Stimulated activated CD8-positive, alpha-beta memory T cell treated with anti-CD3 and anti-CD28 coated beads, Interleukin-2, amount 100 ng/mL, for 48 hours (primary cell): ENCODE measurements at regions not wholly inside any gene's neighbourhood (a gene's known extent, or its start where the extent isn't known, plus 50 kb on each side); places are given as distances from the start of the nearest gene placed in this dataset.

Source experiments
- DNase-seq, 2 donors: peaks; one replicate each; pipeline ENCODE4 v3.0.0-alpha.2; 2020; ENCODE audit warnings: low read depth in 2 of 2

DNA sequence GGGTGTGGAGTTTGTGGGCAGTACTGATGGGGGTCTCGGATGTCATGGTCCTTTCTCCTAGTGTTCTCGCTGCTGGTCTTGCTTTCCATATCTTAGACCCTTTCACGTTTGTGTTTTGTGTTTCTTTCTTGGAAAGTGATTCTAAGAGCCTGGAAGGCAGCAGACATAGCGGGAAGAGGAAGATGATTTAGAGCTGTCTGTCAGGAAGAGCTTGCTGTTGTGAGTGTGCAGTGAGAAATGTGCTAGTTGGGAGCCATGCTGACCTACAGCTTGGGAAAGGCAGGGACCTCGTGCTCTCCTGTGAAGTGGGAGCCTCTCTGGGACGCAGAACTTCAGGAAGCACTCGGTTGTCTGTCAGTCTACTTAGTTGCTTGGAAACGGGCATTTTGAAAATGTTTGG, 122.2 kb downstream of the ZNF518B start:
- DNase-seq, result no peak

DNA sequence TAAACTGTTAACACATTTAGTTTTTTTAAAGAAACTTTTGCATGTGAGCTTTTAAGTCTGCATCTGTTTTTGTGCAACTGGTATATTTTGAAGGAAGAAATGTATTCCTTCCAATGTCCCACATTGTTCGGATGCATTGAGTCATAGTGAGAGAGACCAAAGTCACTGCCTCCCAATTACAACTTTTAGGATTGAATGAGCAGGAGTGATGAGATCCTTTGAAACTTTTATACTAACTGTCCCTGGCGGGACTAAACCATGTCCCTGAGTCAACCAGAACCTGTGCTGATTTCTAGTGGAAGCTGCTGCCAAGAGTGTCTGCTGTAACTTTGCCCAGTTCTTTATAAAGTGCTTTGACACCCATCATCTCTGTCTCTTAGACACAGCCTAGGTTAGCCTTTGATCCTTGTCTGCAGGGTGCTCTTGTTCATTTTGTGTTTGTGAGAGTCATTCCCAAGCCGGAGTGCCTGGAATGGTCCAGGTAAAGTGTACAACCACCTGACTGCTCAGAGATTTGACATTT, 122.7 kb downstream of the ZNF518B start:
- DNase-seq, result no peak

DNA sequence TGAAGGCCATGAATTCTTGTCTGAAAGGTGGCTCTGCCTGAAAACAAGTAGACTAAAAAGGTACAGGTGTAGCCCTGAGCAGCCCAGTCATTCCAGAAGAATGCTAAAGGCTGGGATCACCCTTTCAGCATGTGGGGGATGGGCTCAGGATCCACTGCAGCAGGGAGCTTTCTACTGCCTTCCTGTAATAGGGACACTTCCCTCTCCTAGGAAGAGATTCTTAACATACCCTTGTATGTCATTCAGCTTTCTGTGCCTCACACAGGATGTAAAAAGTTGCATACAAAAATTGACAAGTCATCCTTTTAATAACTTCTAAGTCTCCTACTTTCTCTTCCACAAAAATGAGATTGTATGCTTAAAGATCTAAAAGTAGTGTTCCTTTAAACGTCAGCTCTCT, 123.3 kb downstream of the ZNF518B start:
- no peak for DNase-seq

DNA sequence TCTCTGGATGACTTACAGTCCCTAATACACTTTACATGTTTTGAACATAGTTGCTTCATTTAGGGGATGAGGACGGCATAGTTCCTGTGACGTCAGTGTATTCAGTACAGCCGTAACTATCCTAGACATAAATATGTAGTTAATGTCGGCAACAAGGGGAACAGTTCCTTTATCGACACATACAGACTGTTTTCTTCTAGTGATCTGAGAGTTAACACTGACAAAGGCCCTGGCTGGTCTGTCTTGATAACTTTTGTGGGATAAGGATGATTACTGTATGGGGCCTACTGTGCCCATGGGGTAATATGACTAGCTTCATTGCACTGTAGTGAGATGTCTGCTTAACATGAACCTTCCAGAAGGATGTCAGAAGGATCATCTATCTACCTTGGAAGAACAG, 131.2 kb downstream of the ZNF518B start:
- DNase-seq, result no peak

DNA sequence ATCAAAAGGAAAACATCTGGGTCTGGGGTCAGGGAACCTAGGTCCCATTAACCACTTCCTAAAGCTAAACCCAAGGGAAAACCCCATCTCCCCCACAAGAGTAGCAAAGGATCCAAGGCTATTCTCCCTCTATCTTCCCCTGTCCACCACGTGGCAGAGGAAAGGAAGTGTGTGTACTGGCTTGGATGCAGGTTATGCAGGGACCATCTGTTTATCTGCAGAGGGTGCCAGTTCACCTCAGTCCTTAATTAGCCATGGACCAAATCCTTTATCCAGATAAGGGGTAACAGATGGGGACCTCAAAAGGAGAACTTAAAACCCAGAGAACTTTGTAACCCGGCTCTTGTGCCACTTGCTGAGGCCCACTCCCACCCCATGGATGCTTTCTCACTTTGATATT, 135.3 kb downstream of the ZNF518B start:
- DNase-seq, result no peak

DNA sequence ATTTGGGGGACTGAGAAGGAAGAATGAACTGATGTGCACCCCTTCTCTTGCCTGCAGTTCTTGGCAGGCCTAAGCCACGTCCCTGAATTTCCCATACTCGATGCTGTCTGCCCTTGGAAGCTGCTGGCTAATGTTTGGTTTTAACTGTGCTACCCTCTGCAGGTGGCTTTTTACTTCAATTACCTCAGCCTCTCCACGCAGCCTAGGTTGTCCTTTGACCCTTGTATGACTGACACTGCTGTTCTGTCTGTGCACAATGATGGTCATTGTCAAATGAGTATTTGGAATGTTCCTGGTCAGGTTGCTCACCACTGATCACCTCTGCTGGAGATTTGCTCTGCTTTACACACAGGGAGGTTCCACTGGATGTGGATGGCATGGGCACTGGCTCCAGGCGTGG, 137.1 kb downstream of the ZNF518B start:
- DNase-seq, result no peak

DNA sequence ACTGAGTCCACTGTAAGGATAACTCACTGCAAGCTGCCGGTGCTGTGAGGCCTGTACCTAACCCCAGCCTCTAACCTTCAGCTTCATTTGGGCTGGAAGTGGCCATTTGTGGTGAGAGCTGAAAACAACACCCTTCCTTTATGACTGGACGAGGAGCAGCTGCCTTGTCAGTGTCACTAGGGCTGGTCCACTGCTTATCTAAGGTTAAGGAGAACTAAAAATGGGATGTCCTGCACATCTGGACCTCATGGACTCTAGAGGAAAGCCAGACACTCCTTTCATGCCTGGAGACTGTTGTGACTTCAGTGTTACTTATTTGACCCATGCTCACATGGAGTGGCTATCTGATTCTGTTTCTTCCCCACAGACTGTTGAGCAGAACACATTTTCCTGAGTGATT, 139.9 kb downstream of the ZNF518B start:
- DNase-seq, result no peak

DNA sequence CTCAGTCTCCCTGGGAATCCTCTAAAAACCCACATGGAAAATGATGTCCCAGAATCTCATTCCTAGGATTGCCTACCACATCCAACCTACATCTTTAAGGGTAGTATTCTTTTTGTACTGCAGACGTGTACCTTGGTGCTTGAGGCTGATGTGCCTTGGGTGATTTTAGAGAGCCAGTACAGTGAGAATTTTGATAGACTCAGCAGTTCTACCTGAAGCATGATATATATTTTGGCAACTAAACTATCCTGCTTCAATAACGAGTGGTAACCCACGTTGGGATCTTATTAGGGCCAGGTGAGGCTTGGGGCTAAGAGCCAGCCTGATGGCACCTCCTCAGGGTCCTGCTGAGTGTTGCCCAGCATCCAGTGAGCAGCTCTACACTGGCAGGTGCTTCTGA, 140.4 kb downstream of the ZNF518B start:
- no peak for DNase-seq

DNA sequence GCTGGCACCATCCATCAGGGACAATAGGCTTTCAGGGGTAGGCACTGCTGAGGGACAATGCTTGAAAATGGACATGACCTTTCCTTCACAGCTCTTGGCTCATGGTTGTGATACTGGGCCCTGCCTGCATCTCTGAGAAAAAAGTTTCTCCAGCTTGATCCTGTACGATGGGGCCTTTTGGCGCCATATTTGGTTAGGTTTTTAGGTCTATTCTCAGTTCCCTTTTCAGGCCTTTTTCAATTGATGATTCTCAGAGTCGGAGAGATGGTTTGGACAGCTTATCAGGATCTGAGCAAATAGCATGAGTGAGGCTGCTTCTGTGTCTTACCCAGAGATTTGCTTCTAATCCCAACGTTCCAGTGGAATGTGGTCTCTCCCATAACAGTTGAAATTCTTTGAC, 141.6 kb downstream of the ZNF518B start:
- no peak for DNase-seq

DNA sequence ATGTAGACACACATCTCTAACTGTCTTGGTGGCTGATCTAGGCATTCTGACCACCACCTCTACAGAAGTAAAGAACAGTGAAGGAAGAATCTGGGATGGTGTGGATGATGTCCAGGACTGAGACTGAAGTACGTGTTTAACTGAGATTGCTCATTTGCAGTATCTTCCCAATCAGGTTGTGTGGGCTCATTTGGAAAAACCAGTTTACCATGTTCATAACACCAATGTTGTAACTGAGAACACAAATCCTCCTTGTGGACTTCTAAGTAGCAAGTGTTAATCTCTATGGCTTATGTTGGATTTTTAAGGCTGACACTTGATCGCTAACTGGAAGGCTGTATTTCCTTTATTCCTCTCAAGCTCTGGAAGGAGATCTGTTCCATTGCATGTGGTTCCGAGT, 144.7 kb downstream of the ZNF518B start:
- no peak for DNase-seq

DNA sequence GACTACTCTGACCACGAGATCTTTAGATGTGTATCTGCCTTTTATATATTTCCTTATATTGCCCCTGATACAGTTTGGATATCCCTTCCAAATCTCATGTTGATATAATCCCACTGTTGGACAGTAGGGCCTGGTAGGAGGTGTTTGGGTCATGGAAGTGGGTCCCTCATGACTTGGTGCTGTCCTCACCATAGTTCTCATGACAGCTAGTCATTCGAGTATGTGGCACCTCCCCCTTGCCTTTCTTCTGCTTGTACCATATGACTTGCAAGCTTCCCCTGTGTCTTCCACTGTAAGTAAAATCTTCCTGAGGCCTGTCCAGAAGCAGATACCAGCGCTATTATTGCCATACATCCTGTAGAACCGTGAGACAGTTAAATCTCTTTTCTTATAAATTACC, 145.3 kb downstream of the ZNF518B start:
- DNase-seq, result no peak

DNA sequence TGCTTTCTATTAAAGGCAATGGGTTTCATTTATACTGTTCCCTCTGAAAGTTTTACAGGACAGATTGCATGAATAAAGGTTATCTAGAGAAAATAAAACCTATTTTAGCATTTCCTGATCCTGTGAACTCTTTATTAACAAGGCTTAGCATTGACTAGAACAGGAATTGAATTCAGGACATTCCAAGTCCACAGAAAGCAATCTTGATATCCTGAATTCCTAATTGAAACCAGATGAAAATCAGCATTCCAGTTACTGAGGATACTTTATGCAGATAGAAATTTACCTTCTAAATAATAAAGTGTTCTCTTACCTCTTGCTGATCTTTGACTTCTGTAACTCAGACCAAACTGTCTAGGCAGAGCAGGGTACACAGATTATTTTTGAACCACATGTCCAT, 151.4 kb downstream of the ZNF518B start:
- DNase-seq, result no peak

DNA sequence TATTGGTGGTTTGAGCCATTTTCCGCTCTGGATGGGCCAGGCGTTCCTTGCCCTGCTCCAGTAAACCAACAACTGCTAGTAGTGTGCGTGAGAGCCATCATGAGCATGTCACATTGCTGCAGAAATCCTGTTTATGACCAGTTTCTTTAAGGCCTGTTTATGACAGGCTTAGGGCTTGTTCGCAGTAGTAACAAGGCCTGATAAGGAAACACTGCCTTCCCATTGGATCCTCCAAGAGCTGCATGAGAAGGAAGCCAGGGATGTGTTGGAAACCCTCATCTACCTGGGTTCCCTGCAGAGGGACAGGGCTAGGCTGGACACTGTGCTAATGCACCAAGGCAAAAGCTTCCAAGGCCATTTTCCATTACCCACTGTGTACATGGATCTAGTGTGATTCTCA, 153.9 kb downstream of the ZNF518B start:
- DNase-seq, result no peak

DNA sequence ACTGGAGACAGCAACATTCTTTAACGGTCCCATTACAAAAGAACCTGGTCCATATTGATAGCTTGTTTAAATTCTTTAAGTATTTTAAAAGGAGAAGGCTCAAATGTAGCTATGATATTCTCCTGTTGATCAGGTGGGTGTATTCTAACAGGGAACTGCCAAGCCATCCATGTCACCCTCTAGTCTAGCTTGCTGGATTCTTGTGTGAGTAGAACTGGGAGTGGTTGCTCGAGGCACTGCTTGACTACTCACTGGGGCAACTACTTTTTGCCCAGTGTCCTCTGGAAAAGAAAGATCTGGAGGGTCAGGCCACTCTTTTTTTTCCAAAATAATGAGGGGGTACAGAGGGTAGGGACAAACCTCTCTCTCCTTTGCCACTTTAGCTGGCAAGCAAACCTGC, 155.1 kb downstream of the ZNF518B start:
- no peak for DNase-seq

DNA sequence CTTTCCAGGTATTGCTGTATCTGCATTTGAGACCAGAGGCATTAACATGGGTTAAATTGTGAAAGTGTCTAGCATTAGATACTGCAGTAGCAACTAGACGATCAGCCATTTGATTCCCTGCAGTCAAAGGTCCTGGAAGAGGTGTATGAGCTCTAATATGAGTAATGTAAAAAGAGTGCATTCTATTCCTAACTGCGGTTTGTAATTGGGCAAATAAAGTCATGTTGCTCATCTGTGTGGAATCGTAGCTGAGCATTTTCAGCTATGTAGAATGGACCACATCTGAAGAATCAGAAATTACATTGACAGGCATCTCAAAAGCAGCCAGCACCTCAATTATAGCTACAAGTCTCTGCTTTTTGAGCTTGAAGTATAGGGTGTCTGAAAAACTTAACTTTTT, 157.6 kb downstream of the ZNF518B start:
- DNase-seq, result no peak

DNA sequence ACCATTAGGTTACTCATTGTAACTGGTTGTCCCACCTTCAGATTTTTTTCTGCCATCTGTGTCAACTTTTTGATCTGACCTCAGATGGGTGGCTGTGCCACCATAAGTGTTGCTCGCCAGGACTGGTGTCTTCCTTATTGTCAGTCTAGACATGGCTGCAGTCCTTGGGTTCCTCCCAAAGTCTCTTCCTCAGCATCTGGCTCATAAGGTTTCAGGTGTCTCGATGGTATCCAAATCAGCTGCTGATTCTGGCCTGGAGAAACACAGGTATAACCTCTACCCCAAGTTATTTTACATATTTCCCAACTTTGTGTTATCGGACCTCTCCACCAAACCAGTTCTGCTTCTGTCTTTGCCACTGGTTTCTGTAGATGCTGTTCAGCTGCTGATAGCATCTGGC, 158.5 kb downstream of the ZNF518B start:
- DNase-seq, result no peak

DNA sequence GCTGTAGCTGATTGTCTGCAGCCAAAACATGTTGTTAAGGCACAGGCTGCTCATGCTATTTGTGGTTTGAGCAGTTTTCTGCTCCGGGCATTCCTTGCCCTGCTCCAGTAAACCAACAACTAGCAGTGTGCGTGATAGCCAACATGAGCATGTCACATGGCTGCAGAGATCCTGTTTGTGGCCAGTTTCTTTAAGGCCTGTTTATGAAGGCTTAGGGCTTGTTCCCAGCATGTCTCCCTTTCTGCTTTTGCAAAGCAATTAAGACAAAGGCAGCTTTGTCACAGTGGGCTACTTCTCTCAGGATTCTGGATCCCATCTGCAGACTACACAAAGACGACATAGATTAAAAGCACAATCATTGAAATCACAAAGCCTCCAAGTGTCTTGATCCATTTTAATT, 160.5 kb downstream of the ZNF518B start:
- DNase-seq, result no peak

DNA sequence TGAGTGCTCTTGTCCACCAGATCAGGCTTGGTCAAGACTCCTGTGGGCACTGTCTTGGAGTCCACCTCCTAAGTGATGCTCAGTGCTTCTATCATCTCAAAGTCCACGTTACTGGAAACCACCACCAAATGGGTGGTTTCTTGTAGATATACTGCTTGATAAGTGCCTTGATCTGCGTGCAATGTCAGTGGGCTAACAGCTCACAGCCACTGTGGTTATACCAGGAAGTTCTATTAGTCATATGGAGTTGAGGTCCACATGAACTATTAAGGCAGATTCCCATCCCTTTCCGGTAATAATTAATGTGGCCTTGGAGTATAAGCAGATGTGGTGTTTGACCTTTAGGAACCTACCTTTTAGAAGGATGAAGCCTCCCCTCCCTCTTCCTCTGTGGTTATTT, 161.9 kb downstream of the ZNF518B start:
- no peak for DNase-seq

DNA sequence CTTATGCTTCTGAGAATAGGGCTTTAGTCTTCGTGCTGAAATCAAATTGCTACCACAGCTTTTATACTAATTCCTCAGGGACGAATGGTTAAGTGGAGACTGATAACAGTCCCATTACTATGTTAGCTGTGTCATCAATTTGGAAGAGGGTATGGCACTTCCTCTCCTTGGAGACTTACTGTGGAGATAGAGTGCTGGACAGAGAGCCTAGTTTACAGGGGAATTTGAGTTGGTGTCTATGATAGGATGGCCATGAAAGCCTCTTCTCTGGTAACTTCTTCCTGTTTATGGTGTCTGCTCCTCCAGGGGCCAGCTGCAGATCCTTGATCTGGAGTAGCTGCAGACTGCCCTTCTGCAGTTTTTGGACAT, 167.7 kb downstream of the ZNF518B start:
- no peak for DNase-seq

DNA sequence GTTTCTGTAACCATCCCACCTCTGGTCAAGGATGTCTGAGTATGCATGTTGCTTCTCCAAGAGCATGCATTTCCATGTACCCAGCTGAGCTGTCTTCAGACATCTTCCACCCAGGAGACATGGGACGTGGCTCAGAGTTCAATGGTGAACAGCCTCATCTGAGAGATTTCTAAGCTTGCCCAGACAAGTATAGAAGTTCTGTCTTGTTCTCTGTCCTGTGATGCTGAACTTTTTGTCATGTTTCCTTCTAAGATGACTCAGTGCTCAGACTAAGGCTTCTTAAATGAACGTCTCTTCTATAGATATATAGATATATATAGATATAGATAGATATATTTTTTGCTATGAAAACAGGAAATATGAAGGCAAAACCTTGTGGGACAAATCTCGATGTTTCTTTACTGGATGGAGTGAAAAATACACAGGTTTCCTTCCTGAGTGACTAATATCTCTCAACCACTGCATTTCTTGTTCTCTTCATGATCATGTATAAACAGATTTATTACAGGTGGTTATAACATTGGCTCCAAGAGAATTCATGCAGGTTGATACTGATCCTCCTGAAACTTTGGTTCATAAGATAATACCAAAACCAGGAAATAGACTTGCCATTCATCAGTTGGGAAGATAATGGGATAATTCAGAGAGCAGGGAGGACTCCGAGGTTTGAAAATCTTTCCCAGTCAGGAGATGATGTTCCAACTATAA, 168.2 kb downstream of the ZNF518B start:
- no peak for DNase-seq

DNA sequence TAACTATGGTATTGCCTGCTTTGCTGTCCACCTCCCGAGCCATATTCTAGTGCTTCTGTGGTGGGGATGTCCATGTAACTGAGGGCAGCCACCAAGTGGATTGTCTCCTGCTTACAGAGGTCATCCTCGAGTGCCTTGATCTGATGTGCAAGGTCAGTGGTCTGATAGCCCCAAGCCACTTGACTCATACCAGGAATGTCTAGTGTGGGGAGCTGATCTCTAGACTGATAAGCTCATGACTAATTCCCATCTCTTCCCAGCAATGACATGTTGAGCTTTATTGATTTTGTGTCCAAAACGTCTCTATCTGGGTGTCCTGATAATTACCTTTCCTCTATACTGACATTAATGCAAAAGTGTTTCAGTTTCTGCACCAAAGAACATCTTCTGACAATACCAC, 168.4 kb upstream of the WDR1 start:
- no peak for DNase-seq

DNA sequence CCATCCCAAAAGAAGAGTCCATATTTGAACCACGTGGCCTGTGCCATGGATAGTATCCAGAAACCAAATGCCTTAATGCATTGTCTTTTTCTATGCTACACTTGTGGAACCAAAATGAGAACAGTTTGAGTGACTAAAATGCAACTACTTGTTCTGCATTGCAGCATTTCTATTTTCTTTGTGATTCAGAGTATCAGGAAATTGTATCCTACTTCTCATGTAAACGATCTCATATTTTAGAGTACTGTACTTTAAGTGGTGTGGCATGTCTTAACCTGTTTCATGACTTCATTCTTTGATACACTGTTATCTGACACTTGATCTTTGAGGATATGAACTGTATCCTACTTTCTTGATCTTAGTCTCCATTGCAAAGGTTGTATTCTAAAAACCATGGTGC, 167.2 kb upstream of the WDR1 start:
- DNase-seq, result no peak

DNA sequence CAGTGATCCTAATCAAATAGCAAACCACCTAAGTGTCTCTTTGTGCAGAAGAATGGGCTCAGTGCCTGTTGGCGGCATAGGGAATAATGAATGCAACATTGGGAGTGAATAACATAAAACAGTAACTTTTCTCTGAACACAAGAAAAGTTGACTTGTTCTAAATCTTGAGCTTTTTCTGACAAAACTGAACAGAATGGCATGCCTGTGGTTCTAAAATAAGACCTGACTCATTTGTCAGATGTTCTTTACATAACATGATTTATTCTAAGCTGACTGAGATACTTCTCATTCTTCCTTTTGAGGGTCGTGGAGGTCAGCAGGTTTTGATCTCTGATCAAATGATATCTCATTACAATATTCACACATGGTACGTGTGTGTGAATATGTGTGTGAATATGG, 165.4 kb upstream of the WDR1 start:
- no peak for DNase-seq

DNA sequence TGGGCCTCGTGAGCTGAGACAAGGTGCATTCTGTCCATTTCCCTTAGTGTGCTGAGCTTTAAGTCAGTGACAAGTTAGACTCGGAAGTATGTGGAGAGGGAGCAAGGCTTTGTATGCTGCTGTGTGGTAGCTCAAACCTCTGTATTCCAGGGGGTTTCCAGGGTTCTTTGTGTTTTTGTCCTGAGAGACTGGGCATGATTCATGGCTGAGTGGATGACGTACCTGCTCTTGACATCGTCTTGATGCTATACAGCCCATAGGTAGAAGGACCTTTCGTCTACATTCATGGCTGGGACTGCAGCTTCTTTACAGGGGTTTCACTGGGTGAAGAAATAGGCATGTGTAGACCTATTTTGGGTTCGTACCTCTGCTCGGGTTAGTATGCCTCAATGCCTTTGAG, 162.7 kb upstream of the WDR1 start:
- DNase-seq, result no peak
